ENCODE measurements at regions not wholly inside any gene's neighbourhood (a gene's known extent, or its start where the extent isn't known, plus 50 kb on each side); places are given as distances from the start of the nearest gene placed in this dataset.
"Not testable (repeated sequence)": the region's sequence is repeated elsewhere in the genome, so short reads cannot be mapped to it uniquely, and the experiment has no call there.

GRCh38 chr1:78247079-78247478 is 201.3 kb downstream of the GIPC2 start:
- no peak for DNase-seq

GRCh38 chr1:78250201-78250600 is 204.4 kb downstream of the GIPC2 start:
- DNase-seq: no peak

GRCh38 chr1:78254517-78254916 is 208.8 kb downstream of the GIPC2 start:
- DNase-seq: no peak

GRCh38 chr1:78255383-78255782 is 209.6 kb downstream of the GIPC2 start:
- no peak for DNase-seq

GRCh38 chr1:78255846-78256245 is 210.1 kb downstream of the GIPC2 start:
- DNase-seq: no peak

- no peak for DNase-seq
Observed at GRCh38 chr1:78263459-78263858, 217.7 kb downstream of the GIPC2 start.

- DNase-seq: no peak
Observed at GRCh38 chr1:78263946-78264345, 218.2 kb downstream of the GIPC2 start.

- no peak for DNase-seq
Observed at GRCh38 chr1:78267513-78268218, 221.9 kb downstream of the GIPC2 start.

- DNase-seq: no peak
Observed at GRCh38 chr1:78269591-78269990, 221.2 kb upstream of the PTGFR start.

GRCh38 chr1:78271423-78271822 is 219.4 kb upstream of the PTGFR start:
- DNase-seq: not testable (repeated sequence)

GRCh38 chr1:78274814-78275213 is 216.0 kb upstream of the PTGFR start:
- DNase-seq: no peak

- no peak for DNase-seq
Observed at GRCh38 chr1:78275456-78275855, 215.3 kb upstream of the PTGFR start.

- no peak for DNase-seq
Observed at GRCh38 chr1:78275906-78276685, 214.7 kb upstream of the PTGFR start.

GRCh38 chr1:78277253-78277652 is 213.5 kb upstream of the PTGFR start:
- DNase-seq: no peak

- DNase-seq: no peak
Observed at GRCh38 chr1:78279051-78279450, 211.7 kb upstream of the PTGFR start.

GRCh38 chr1:78280626-78281025 is 210.1 kb upstream of the PTGFR start:
- no peak for DNase-seq

- no peak for DNase-seq
Observed at GRCh38 chr1:78281580-78281979, 209.2 kb upstream of the PTGFR start.

- DNase-seq: no peak
Observed at GRCh38 chr1:78283691-78284090, 207.1 kb upstream of the PTGFR start.

- DNase-seq: no peak
Observed at GRCh38 chr1:78284354-78284753, 206.4 kb upstream of the PTGFR start.

- DNase-seq: no peak
Observed at GRCh38 chr1:78286686-78287085, 204.1 kb upstream of the PTGFR start.

- DNase-seq: no peak
Observed at GRCh38 chr1:78289603-78290002, 201.2 kb upstream of the PTGFR start.

- no peak for DNase-seq
Observed at GRCh38 chr1:78291418-78291817, 199.4 kb upstream of the PTGFR start.

GRCh38 chr1:78291872-78292271 is 198.9 kb upstream of the PTGFR start:
- DNase-seq: no peak
